HG03025 (cell line): ENCODE measurements at regions not wholly inside any gene's neighbourhood (a gene's known extent, or its start where the extent isn't known, plus 50 kb on each side); places are given as distances from the start of the nearest gene placed in this dataset.

Experiments
- ATAC-seq: cut with Tn5 transposase; IDR thresholded peaks from one replicate; pipeline ENCODE4 v1.9.1; 2021; ENCODE audit warnings: mild to moderate bottlenecking, moderate library complexity; ENCODE audit not compliant: unreplicated experiment, low FRiP score

- no peak for ATAC-seq
These were observed 932.3 kb downstream of the EFNB2 start for GRCh38 chr13:105602956-105603670.

- no peak for ATAC-seq
These were observed 935.9 kb downstream of the EFNB2 start for GRCh38 chr13:105599477-105600037.

- no peak for ATAC-seq
These were observed 936.9 kb downstream of the EFNB2 start for GRCh38 chr13:105598529-105598928.

GRCh38 chr13:105597573-105597972 lies 937.9 kb downstream of the EFNB2 start:
- ATAC-seq, result no peak

- ATAC-seq, result no peak
These were observed 940.0 kb downstream of the EFNB2 start for GRCh38 chr13:105595471-105595870.

GRCh38 chr13:105591277-105591676 lies 944.2 kb downstream of the EFNB2 start:
- no peak for ATAC-seq

GRCh38 chr13:105587786-105588185 lies 947.7 kb downstream of the EFNB2 start:
- no peak for ATAC-seq

- no peak for ATAC-seq
These were observed 955.4 kb downstream of the EFNB2 start for GRCh38 chr13:105579821-105580710.

GRCh38 chr13:105573136-105573535 lies 962.3 kb downstream of the EFNB2 start:
- no peak for ATAC-seq

- no peak for ATAC-seq
These were observed 963.1 kb downstream of the EFNB2 start for GRCh38 chr13:105572401-105572800.

- no peak for ATAC-seq
These were observed 965.6 kb downstream of the EFNB2 start for GRCh38 chr13:105569816-105570215.

- no peak for ATAC-seq
These were observed 967.4 kb downstream of the EFNB2 start for GRCh38 chr13:105567951-105568525.

GRCh38 chr13:105565136-105565727 lies 970.2 kb downstream of the EFNB2 start:
- no peak for ATAC-seq

- ATAC-seq, result no peak
These were observed 983.4 kb downstream of the EFNB2 start for GRCh38 chr13:105552078-105552477.

GRCh38 chr13:105547851-105548250 lies 987.6 kb downstream of the EFNB2 start:
- ATAC-seq, result no peak

- ATAC-seq, result no peak
These were observed 989.7 kb downstream of the EFNB2 start for GRCh38 chr13:105545811-105546210.

- no peak for ATAC-seq
These were observed 991.7 kb downstream of the EFNB2 start for GRCh38 chr13:105543742-105544141.

GRCh38 chr13:105541565-105541964 lies 993.9 kb downstream of the EFNB2 start:
- no peak for ATAC-seq

- ATAC-seq, result no peak
These were observed 997.1 kb downstream of the EFNB2 start for GRCh38 chr13:105538346-105538745.

GRCh38 chr13:105537113-105537512 lies 998.3 kb downstream of the EFNB2 start:
- no peak for ATAC-seq

- ATAC-seq, result no peak
These were observed 1005.0 kb downstream of the EFNB2 start for GRCh38 chr13:105530468-105530867.
